ENCODE measurements at regions not wholly inside any gene's neighbourhood (a gene's known extent, or its start where the extent isn't known, plus 50 kb on each side); places are given as distances from the start of the nearest gene placed in this dataset.

- Histone ChIP-seq H3K4me1 (ENCODE audit: control insufficient read depth in 1 of 2, insufficient read depth in 1 of 2, low read depth in 1 of 2, low read length in 1 of 2) (no peaks in the 10 kb centered on the region), H3K27ac (no peak overlapping the region), H3K27me3 (no peaks in the 10 kb centered on the region), H3K9me3 (no peaks in the 10 kb centered on the region), H3K36me3 (no peaks in the 10 kb centered on the region), H3K4me3 (ENCODE audit: low read depth in 1 of 2, low read length in 1 of 2) (no peak overlapping the region)
- no peak for TF ChIP-seq CTCF (IDR thresholded peaks at IDR 0.05)
Measured at GRCh38 chr12:61808856-61809255, 451.3 kb upstream of the USP15 start.

- Histone ChIP-seq H3K27ac (no peak overlapping the region), H3K4me3 (ENCODE audit: low read depth in 1 of 2, low read length in 1 of 2) (no peak overlapping the region), H3K27me3 (no peaks in the 10 kb centered on the region), H3K4me1 (ENCODE audit: control insufficient read depth in 1 of 2, insufficient read depth in 1 of 2, low read depth in 1 of 2, low read length in 1 of 2) (no peaks in the 10 kb centered on the region), H3K36me3 (no peaks in the 10 kb centered on the region), H3K9me3 (no peaks in the 10 kb centered on the region)
- no peak for TF ChIP-seq CTCF (IDR thresholded peaks at IDR 0.05)
Measured at GRCh38 chr12:61810486-61810885, 449.7 kb upstream of the USP15 start.

- Histone ChIP-seq H3K27me3 (no peaks in the 10 kb centered on the region), H3K9me3 (no peaks in the 10 kb centered on the region), H3K36me3 (no peaks in the 10 kb centered on the region), H3K27ac (no peak overlapping the region), H3K4me1 (ENCODE audit: control insufficient read depth in 1 of 2, insufficient read depth in 1 of 2, low read depth in 1 of 2, low read length in 1 of 2) (peaks cover 0 to 6% of the 10 kb centered on the region in 2 experiments), H3K4me3 (ENCODE audit: low read depth in 1 of 2, low read length in 1 of 2) (no peak overlapping the region)
- TF ChIP-seq CTCF (IDR thresholded peaks at IDR 0.05): no peak
Measured at GRCh38 chr12:61821381-61821780, 438.8 kb upstream of the USP15 start.

GRCh38 chr12:61823102-61823501 is 437.1 kb upstream of the USP15 start:
- no peak overlapping the region for H3K27ac ChIP-seq
- no peak for TF ChIP-seq CTCF (IDR thresholded peaks at IDR 0.05)
- H3K4me3 ChIP-seq (ENCODE audit: low read depth in 1 of 2, low read length in 1 of 2): no peak overlapping the region

GRCh38 chr12:61846765-61847164 is 413.4 kb upstream of the USP15 start:
- Histone ChIP-seq H3K4me1 (ENCODE audit: control insufficient read depth in 1 of 2, insufficient read depth in 1 of 2, low read depth in 1 of 2, low read length in 1 of 2) (peaks cover 0 to 12% of the 10 kb centered on the region in 2 experiments), H3K27me3 (no peaks in the 10 kb centered on the region), H3K36me3 (no peaks in the 10 kb centered on the region), H3K4me3 (ENCODE audit: low read depth in 1 of 2, low read length in 1 of 2) (no peak overlapping the region), H3K9me3 (no peaks in the 10 kb centered on the region), H3K27ac (peak overlapping the region; percentile 33)
- TF ChIP-seq CTCF (IDR thresholded peaks at IDR 0.05): no peak

More at GRCh38 chr12:61823102-61823501, 437.1 kb upstream of the USP15 start:
- H3K36me3 ChIP-seq: no peaks in the 10 kb centered on the region
- no peaks in the 10 kb centered on the region for H3K27me3 ChIP-seq
- no peaks in the 10 kb centered on the region for H3K9me3 ChIP-seq
- peaks cover 0 to 6% of the 10 kb centered on the region in 2 experiments for H3K4me1 ChIP-seq (ENCODE audit: control insufficient read depth in 1 of 2, insufficient read depth in 1 of 2, low read depth in 1 of 2, low read length in 1 of 2)

GRCh38 chr12:61848893-61849292 is 411.3 kb upstream of the USP15 start:
- H3K4me3 ChIP-seq (ENCODE audit: low read depth in 1 of 2, low read length in 1 of 2): no peak overlapping the region
- H3K4me1 ChIP-seq (ENCODE audit: control insufficient read depth in 1 of 2, insufficient read depth in 1 of 2, low read depth in 1 of 2, low read length in 1 of 2): peaks cover 0 to 12% of the 10 kb centered on the region in 2 experiments
- H3K27ac ChIP-seq: no peak overlapping the region
- no peaks in the 10 kb centered on the region for H3K36me3 ChIP-seq
- H3K9me3 ChIP-seq: no peaks in the 10 kb centered on the region
- TF ChIP-seq CTCF (IDR thresholded peaks at IDR 0.05): no peak
- H3K27me3 ChIP-seq: no peaks in the 10 kb centered on the region

Data from neutrophil (primary cell).